HCT116 (cell line): ENCODE measurements at regions not wholly inside any gene's neighbourhood (a gene's known extent, or its start where the extent isn't known, plus 50 kb on each side); places are given as distances from the start of the nearest gene placed in this dataset.

Source experiments
- EGR1 ChIP-seq: IDR thresholded peaks from 2 replicates; pipeline ENCODE4 v1.6.1; 2012; ENCODE audit warnings: low read depth
- ELF1 ChIP-seq: IDR thresholded peaks from 2 replicates; pipeline ENCODE4 v1.6.1; 2012; ENCODE audit warnings: low read depth, borderline replicate concordance
- EZH2 ChIP-seq: fragments of 200-600 bp; sonication (generic); IDR thresholded peaks from 2 replicates; pipeline ENCODE4 v1.6.1; 2017; ENCODE audit warnings: antibody characterized with exemption, mixed run types
- EZH2phosphoT487 ChIP-seq: fragments of 200-600 bp; IDR thresholded peaks from 2 replicates; pipeline ENCODE4 v1.6.1; 2018; ENCODE audit warnings: antibody characterized with exemption, borderline replicate concordance
- JUND ChIP-seq: IDR thresholded peaks from 2 replicates; pipeline ENCODE4 v1.6.1; 2012
- POLR2A ChIP-seq: IDR thresholded peaks from 2 replicates; pipeline ENCODE4 v1.7.0; 2011; ENCODE audit warnings: borderline replicate concordance; ENCODE audit not compliant: insufficient read depth, insufficient read length; ENCODE audit errors: extremely low read depth
- RAD21 ChIP-seq: IDR thresholded peaks from 2 replicates; pipeline ENCODE4 v1.6.1; 2012; ENCODE audit warnings: low read depth, mild to moderate bottlenecking
- SIN3A ChIP-seq: IDR thresholded peaks from 2 replicates; pipeline ENCODE4 v1.6.1; 2012; ENCODE audit warnings: low read depth
- SP1 ChIP-seq: IDR thresholded peaks from 2 replicates; pipeline ENCODE4 v1.6.1; 2012; ENCODE audit warnings: low read depth
- TF ChIP-seq, protein P1 (sequence below), 3 experiments: fragments of 200-600 bp in 1 of 3; sonication (generic) in 1 of 3; IDR thresholded peaks in 2 of 3; conservative IDR thresholded peaks in 1 of 3; 2 replicates each; pipeline ENCODE4 v1.5.1; 2012 to 2017; ENCODE audit warnings: low read depth in 2 of 3, low read length in 2 of 3, antibody characterized with exemption in 1 of 3, borderline replicate concordance in 1 of 3, control low read depth in 1 of 3, mild to moderate bottlenecking in 1 of 3, mixed read lengths in 1 of 3, mixed run types in 1 of 3, moderate library complexity in 1 of 3; ENCODE audit not compliant: insufficient read depth in 1 of 3
- TF ChIP-seq, protein P2 (sequence below): IDR thresholded peaks from 2 replicates; pipeline ENCODE4 v1.6.1; 2012

DNA sequence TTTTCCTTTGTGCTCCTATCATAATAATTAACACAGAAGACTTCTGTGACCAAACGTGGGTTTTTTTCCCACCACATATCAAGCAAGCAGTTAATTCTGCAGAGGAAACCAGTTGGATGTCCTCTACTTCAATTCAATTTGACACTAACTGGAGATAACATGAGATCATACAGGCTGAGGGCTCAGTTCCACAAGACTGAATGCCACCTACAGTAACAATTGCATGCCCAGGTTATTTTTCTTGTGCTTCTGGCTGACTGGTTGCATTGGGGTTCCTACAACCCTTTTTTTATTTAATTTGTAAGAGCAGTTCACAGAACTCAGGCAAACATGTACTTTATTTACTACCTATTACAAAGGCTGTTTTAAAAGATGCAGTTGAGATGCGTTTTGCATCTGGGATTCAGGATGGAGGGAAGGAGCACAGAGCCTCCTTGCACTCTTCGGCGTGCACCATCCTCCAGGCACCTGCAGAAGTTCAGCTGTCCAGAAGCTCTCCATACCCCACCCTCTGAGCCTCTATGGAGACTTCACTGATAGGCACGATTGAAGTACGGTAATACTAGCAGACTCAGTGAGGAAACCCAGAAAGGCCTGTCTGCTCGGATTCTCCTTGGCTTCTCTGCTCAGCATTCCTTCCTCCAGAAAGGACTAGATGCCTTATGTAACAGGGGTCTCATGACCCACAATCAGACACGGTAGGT is 425.2 kb upstream of the CDH9 start:
- TF ChIP-seq POLR2A (no peak), EZH2 (no peak), JUND (no peak), ELF1 (no peak), EZH2phosphoT487 (no peak), EGR1 (no peak), SIN3A (no peak), RAD21 (no peak), SP1 (no peak)
- TF ChIP-seq, protein P1, sequence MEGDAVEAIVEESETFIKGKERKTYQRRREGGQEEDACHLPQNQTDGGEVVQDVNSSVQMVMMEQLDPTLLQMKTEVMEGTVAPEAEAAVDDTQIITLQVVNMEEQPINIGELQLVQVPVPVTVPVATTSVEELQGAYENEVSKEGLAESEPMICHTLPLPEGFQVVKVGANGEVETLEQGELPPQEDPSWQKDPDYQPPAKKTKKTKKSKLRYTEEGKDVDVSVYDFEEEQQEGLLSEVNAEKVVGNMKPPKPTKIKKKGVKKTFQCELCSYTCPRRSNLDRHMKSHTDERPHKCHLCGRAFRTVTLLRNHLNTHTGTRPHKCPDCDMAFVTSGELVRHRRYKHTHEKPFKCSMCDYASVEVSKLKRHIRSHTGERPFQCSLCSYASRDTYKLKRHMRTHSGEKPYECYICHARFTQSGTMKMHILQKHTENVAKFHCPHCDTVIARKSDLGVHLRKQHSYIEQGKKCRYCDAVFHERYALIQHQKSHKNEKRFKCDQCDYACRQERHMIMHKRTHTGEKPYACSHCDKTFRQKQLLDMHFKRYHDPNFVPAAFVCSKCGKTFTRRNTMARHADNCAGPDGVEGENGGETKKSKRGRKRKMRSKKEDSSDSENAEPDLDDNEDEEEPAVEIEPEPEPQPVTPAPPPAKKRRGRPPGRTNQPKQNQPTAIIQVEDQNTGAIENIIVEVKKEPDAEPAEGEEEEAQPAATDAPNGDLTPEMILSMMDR (IDR thresholded peaks at IDR 0.05 in 2 of 3, conservative IDR thresholded peaks at IDR 0.05 in 1 of 3; ENCODE audit: borderline replicate concordance in 1 of 3, insufficient read depth in 1 of 3, low read depth in 2 of 3, low read length in 2 of 3) = no peak
- TF ChIP-seq, protein P2, sequence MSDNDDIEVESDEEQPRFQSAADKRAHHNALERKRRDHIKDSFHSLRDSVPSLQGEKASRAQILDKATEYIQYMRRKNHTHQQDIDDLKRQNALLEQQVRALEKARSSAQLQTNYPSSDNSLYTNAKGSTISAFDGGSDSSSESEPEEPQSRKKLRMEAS = no peak
